ENCODE measurements at regions not wholly inside any gene's neighbourhood (a gene's known extent, or its start where the extent isn't known, plus 50 kb on each side); places are given as distances from the start of the nearest gene placed in this dataset.

DNA sequence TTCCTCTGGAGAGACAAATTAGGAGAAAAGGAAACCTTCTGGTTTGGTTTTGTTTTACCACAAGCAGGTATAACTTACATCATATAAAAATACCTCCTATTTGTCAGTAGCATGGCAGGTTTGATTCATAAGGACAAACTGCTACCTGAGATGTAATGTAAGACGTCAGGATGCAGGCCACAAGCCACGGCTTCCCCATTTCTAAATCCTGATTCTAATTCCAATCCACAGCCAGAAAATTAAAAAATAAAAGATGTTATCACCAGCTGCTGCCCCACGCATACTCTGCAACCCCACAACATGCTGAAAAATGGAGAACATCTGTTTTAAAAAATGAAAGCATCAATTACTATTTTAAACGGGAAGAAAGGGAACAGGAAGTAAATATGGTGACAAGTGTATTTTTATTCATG lies 197.6 kb downstream of the BCL11A start (continued):
- no peak for TF ChIP-seq HOXA7 (CRISPR knock-in tag; IDR thresholded peaks at IDR 0.05)
- no peak for TF ChIP-seq BHLHE40 (IDR thresholded peaks at IDR 0.05; ENCODE audit: low read depth, low read length)
- no peak for TF ChIP-seq NR3C1 (IDR thresholded peaks at IDR 0.05)
- no peak for TF ChIP-seq GATA3 (IDR thresholded peaks at IDR 0.05; ENCODE audit: borderline replicate concordance)
- no peak for TF ChIP-seq CBX8 (IDR thresholded peaks at IDR 0.05)

DNA sequence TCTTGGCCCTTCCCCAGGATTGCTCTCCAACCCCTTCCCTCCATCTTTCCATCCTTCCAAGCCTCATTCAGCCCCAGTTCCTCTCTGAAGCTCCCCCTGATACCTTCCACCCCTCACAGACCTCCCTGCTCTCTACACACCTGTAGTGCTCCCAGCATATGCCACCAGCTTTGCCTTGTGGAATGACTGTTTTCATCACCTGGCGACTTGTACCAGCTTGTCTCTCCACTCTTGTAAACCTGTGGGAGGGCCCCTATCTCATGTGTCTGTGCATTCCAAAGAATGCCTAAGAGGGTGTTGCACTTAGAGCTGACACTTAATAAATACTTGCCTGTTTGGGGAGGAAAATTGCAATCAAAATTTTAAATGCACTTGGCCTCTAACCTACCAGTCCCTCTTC lies 198.7 kb downstream of the BCL11A start:
- FAIRE-seq, result no peak

DNA sequence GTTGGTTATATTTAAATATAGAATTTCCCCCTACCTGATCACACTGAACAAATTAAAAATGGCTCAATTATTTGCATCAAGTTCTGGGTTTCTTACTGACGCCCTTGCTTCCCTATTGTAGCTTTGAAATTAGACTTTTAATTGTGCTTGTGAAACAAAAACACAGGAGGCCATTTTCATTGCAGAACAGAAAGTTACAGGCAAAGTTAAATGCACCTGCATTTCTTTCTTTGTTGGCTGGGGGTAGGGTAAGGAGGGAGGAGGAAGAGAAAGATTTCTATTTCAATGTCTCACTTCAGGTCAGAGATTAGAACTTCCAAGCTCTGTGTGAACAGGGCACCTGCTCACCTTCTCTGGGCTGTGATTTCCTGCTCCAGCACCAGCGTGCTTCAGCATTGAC lies 199.6 kb downstream of the BCL11A start:
- FAIRE-seq, result no peak

More for the DNA sequence above, 198.7 kb downstream of the BCL11A start:
- H3K4me2 ChIP-seq, result no peak overlapping the region
- ChIA-PET CTCF (interaction anchor here (1.5 kb wide), 1 partner anchor 15 kb away, joined by 5 read pairs; no protein-coding TSS in a partner anchor), POLR2A (no interaction called here)
- no peak for TF ChIP-seq KDM1A (IDR thresholded peaks at IDR 0.05; ENCODE audit: low read depth)
- TF ChIP-seq, protein P1, sequence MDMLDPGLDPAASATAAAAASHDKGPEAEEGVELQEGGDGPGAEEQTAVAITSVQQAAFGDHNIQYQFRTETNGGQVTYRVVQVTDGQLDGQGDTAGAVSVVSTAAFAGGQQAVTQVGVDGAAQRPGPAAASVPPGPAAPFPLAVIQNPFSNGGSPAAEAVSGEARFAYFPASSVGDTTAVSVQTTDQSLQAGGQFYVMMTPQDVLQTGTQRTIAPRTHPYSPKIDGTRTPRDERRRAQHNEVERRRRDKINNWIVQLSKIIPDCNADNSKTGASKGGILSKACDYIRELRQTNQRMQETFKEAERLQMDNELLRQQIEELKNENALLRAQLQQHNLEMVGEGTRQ (IDR thresholded peaks at IDR 0.05), result no peak
- TF ChIP-seq CBX8 (IDR thresholded peaks at IDR 0.05), result no peak
- TF ChIP-seq EHMT2 (IDR thresholded peaks at IDR 0.05; ENCODE audit: low read depth), result no peak
- TF ChIP-seq, protein P2, sequence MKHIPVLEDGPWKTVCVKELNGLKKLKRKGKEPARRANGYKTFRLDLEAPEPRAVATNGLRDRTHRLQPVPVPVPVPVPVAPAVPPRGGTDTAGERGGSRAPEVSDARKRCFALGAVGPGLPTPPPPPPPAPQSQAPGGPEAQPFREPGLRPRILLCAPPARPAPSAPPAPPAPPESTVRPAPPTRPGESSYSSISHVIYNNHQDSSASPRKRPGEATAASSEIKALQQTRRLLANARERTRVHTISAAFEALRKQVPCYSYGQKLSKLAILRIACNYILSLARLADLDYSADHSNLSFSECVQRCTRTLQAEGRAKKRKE (CRISPR knock-in tag; IDR thresholded peaks at IDR 0.05; ENCODE audit: low read depth), result no peak
- no peak for TF ChIP-seq RAD21 (conservative IDR thresholded peaks at IDR 0.05 in 1 of 2, IDR thresholded peaks at IDR 0.05 in 1 of 2)
- no peak for TF ChIP-seq JUNB (IDR thresholded peaks at IDR 0.05)
- no peaks in the 10 kb centered on the region for H3K9me3 ChIP-seq
- ATAC-seq (no peak), DNase-seq (ENCODE audit: low read depth in 1 of 2, low spot score in 1 of 2) (no peak)
- WGBS (ENCODE audit: missing lambda C conversion rate), result 19% methylated on average over 1 of the region's 1 CpG
- no peak overlapping the region for H3K4me3 ChIP-seq
- no peaks in the 10 kb centered on the region for H3K4me1 ChIP-seq
- no peak overlapping the region for H3K27ac ChIP-seq

More for the DNA sequence above, 199.6 kb downstream of the BCL11A start:
- Histone ChIP-seq H3K9me3 (no peaks in the 10 kb centered on the region), H3K4me3 (no peak overlapping the region), H3K4me2 (no peak overlapping the region), H3K27ac (no peak overlapping the region), H3K4me1 (no peaks in the 10 kb centered on the region)
- no peak for ATAC-seq
- 24% methylated on average over 2 of the region's 2 CpGs for WGBS (ENCODE audit: missing lambda C conversion rate)
- ChIA-PET CTCF (interaction anchor here (0.9 to 1.5 kb wide), 2 partner anchors 15 to 20 kb away, joined by 3 to 5 read pairs; no protein-coding TSS in a partner anchor), POLR2A (no interaction called here)
- no peak for TF ChIP-seq RARB (CRISPR knock-in tag; IDR thresholded peaks at IDR 0.05)
- TF ChIP-seq, protein P2 (CRISPR knock-in tag; IDR thresholded peaks at IDR 0.05; ENCODE audit: low read depth), result no peak
- TF ChIP-seq JUN (IDR thresholded peaks at IDR 0.05), result no peak
- no peak for TF ChIP-seq HEYL (CRISPR knock-in tag; IDR thresholded peaks at IDR 0.05)
- TF ChIP-seq, protein P1 (IDR thresholded peaks at IDR 0.05), result no peak
- TF ChIP-seq RNF2 (IDR thresholded peaks at IDR 0.05; ENCODE audit: borderline replicate concordance, low read depth), result no peak
- TF ChIP-seq CHD4 (IDR thresholded peaks at IDR 0.05; ENCODE audit: borderline replicate concordance), result no peak
- TF ChIP-seq, protein P3, sequence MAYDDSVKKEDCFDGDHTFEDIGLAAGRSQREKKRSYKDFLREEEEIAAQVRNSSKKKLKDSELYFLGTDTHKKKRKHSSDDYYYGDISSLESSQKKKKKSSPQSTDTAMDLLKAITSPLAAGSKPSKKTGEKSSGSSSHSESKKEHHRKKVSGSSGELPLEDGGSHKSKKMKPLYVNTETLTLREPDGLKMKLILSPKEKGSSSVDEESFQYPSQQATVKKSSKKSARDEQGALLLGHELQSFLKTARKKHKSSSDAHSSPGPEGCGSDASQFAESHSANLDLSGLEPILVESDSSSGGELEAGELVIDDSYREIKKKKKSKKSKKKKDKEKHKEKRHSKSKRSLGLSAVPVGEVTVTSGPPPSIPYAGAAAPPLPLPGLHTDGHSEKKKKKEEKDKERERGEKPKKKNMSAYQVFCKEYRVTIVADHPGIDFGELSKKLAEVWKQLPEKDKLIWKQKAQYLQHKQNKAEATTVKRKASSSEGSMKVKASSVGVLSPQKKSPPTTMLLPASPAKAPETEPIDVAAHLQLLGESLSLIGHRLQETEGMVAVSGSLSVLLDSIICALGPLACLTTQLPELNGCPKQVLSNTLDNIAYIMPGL (CRISPR knock-in tag; IDR thresholded peaks at IDR 0.05; ENCODE audit: borderline replicate concordance), result no peak
- TF ChIP-seq, protein P4, sequence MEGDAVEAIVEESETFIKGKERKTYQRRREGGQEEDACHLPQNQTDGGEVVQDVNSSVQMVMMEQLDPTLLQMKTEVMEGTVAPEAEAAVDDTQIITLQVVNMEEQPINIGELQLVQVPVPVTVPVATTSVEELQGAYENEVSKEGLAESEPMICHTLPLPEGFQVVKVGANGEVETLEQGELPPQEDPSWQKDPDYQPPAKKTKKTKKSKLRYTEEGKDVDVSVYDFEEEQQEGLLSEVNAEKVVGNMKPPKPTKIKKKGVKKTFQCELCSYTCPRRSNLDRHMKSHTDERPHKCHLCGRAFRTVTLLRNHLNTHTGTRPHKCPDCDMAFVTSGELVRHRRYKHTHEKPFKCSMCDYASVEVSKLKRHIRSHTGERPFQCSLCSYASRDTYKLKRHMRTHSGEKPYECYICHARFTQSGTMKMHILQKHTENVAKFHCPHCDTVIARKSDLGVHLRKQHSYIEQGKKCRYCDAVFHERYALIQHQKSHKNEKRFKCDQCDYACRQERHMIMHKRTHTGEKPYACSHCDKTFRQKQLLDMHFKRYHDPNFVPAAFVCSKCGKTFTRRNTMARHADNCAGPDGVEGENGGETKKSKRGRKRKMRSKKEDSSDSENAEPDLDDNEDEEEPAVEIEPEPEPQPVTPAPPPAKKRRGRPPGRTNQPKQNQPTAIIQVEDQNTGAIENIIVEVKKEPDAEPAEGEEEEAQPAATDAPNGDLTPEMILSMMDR (IDR thresholded peaks at IDR 0.05), result no peak
- no peak for TF ChIP-seq EHMT2 (IDR thresholded peaks at IDR 0.05; ENCODE audit: low read depth)
- no peak for DNase-seq (ENCODE audit: low read depth in 1 of 2, low spot score in 1 of 2)

Measured in A549 (cell line).